ENCODE measurements at regions not wholly inside any gene's neighbourhood (a gene's known extent, or its start where the extent isn't known, plus 50 kb on each side); places are given as distances from the start of the nearest gene placed in this dataset.
"Not testable (repeated sequence)": the region's sequence is repeated elsewhere in the genome, so short reads cannot be mapped to it uniquely, and the experiment has no call there.

DNA sequence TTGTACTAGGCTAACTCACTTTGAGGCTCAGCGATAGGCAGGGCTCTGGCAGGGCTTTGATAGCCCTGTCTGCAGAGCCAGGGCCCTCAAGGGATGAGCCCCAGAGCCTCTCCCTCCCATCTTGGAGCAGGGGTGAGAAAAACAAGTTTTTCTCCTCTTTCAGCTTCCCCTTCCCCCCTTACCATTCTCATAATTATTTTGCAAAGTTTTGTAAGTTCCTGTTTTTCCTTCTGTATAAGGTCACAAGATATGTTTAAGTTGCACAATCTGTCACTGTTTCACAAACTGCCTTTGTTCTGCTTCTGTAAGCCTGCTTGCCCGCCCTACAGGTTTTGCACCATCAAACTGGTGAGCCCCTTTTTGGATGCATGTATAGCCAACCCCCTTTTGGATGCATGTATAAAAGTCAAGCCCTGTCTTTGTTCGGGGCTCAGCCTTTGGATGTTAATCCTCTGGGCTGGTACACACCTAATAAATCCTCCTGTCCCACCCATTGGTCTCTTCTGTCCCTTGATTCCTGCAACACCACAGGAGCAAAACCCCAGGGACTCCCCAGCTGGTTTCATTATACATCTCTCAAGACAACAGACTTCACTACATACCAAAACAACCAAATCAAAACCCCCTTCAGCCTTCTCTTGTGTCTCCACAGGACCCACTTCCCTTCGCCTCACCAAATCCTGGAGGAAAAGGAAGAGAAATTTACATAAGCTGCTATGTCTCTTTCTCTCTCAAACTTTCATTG is 52.5 kb upstream of the RESF1 start:
- no peak for DNase-seq (ENCODE audit: low spot score)

GRCh38 chr12:31903025-31903424 is 56.2 kb upstream of the RESF1 start:
- no peak for DNase-seq (ENCODE audit: low spot score)

- no peak for DNase-seq (ENCODE audit: low spot score)
These were observed 58.9 kb upstream of the RESF1 start for GRCh38 chr12:31900271-31900670.

GRCh38 chr12:31899109-31899508 is 60.1 kb upstream of the RESF1 start:
- DNase-seq (ENCODE audit: low spot score) = no peak

DNA sequence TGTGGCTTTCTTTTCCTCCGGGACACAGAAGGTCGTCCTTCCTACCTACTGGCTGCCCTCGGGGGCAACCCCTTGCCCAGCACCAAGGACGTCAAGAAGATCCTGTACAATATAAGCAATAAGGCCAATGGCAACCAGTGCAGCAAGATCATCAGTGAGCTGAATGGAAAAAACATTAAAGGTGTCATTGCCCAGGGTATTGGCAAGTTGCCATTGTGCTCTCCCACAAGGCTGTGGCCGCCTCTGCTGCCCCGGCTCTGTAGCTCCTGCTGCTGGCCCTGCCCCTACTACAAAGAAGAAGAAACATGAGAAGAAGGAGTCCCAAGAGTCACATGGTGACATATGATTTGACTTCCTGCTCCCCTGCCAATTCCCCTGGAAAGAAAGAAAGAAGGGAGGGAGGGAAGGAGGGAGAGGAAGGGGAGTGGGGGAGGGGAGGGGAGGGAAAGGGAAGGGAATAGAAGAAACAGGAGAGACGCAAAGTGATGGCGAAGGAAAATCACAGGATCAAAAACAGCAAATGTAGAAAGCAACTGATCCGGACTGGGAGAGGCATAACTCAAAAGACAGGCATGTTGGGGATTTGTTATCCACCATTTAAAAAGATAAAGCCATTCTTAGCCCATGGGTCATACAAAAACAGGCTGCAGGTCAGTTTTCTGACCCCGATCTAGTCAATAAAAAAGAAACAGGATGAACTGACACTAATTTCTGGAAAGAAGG is 61.3 kb upstream of the RESF1 start:
- DNase-seq (ENCODE audit: low spot score) = peak; percentile 77

GRCh38 chr12:31897092-31897491 is 62.1 kb upstream of the RESF1 start:
- not testable (repeated sequence) for DNase-seq (ENCODE audit: low spot score)

GRCh38 chr12:31896514-31897039 is 62.6 kb upstream of the RESF1 start:
- peak; percentile 37 for DNase-seq (ENCODE audit: low spot score)

- DNase-seq (ENCODE audit: low spot score) = no peak
These were observed 63.6 kb upstream of the RESF1 start for GRCh38 chr12:31895449-31896150.

- peak; percentile 68 for DNase-seq (ENCODE audit: low spot score)
These were observed 68.6 kb upstream of the RESF1 start for GRCh38 chr12:31890295-31891285.

DNA sequence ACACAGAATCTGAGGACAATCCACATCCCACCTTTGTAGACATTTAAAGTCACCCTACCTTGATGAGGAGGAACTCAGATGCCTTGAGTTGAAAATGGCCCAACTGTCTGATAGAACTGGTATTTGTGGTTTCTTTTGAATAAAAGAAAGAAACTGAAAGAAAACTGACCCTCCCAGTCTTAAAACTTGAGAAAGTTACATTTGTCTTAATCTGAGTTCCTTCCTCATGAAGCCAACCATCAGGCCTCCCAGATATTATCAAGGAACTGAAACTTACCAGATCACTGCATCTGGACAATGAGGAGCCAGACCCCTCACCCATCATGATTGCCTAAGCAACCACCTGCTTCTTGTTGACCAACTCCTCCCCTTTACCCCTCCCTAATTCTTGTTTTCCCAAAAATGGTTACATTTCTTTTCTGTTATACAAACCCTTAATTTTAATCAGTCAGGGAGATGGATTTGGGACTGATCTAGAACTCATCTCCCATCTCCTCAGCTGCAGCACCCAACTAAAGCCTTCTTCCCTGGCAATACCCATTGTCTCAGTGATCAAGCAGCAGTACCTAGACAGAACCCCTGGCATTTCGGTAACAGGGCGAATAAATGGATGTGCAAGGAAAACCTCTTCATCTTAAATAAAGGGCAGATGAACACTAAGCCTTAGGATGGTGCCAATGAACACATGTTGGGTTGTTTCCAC is 72.0 kb upstream of the RESF1 start:
- DNase-seq (ENCODE audit: low spot score) = no peak

GRCh38 chr12:31882682-31883081 is 76.5 kb upstream of the RESF1 start:
- DNase-seq (ENCODE audit: low spot score) = not testable (repeated sequence)

DNA sequence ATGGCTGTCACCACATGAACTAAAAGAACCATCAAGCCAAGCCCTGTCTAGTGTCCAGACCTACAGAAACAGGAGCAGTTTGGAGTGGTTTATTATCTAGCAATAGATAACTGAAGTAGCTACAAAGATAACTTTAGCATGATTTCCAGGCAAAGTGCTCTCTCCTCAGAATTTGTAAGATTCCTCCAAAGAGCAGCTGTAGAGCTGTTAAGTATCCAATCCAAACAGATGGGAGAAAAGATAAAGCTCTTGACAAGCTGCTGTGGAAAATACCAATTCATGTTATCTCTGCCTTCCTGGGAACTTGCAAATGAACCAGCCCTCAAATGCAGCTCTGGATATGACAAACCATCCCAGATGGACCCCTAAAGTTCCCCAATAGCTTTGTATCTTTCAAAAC is 78.9 kb upstream of the RESF1 start:
- no peak for DNase-seq (ENCODE audit: low spot score)

- DNase-seq (ENCODE audit: low spot score) = no peak
These were observed 81.3 kb upstream of the RESF1 start for GRCh38 chr12:31877884-31878283.

- DNase-seq (ENCODE audit: low spot score) = no peak
These were observed 82.4 kb upstream of the RESF1 start for GRCh38 chr12:31876568-31877424.

- DNase-seq (ENCODE audit: low spot score) = no peak
These were observed 83.6 kb upstream of the RESF1 start for GRCh38 chr12:31875609-31875964.

DNA sequence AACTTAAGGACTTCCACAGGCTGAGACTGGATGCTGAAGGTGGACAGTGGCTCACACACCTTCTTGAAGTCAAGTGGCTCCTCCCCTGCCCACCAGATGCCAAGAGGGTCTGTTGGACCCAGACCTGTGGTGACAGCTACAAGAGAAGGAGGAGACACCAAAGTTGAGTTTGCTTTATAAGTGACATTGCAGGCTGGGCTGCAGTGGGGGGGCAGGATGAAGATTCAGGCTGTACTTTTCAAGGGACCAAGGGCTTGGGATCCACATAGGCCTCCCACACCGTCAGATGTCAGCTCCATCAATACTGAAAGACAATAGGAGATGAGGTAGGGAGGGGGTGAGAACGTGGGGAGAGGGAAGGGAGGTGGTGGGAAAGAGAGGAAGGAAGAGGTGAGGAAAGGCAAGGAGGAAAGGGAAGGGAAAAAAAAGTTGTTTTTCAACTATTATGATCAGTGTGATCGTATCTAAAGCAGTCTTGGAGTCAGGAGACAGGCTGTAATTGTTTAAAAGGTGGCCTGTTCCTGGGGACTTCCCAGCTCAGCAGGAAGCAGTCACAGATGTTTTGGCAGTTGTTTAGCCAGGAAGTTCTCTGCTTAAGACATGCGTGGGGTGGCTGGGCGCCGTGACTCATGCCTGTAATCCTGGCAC is 84.1 kb upstream of the RESF1 start:
- DNase-seq (ENCODE audit: low spot score) = peak; percentile 92

GRCh38 chr12:31872831-31873604 is 86.2 kb upstream of the RESF1 start:
- DNase-seq (ENCODE audit: low spot score) = no peak

GRCh38 chr12:31869972-31870371 is 89.2 kb upstream of the RESF1 start:
- DNase-seq (ENCODE audit: low spot score) = no peak

GRCh38 chr12:31868965-31869364 is 90.2 kb upstream of the RESF1 start:
- peak; percentile 79 for DNase-seq (ENCODE audit: low spot score)
